ENCODE measurements at regions not wholly inside any gene's neighbourhood (a gene's known extent, or its start where the extent isn't known, plus 50 kb on each side); places are given as distances from the start of the nearest gene placed in this dataset.
"Not testable (repeated sequence)": the region's sequence is repeated elsewhere in the genome, so short reads cannot be mapped to it uniquely, and the experiment has no call there.

- Histone ChIP-seq H3K27ac (no peak overlapping the region), H3K4me3 (no peak overlapping the region), H3K36me3 (no peaks in the 10 kb centered on the region), H3K9me3 (no peaks in the 10 kb centered on the region), H3K27me3 (no peaks in the 10 kb centered on the region), H3K4me1 (no peaks in the 10 kb centered on the region)
- TF ChIP-seq, protein P1, sequence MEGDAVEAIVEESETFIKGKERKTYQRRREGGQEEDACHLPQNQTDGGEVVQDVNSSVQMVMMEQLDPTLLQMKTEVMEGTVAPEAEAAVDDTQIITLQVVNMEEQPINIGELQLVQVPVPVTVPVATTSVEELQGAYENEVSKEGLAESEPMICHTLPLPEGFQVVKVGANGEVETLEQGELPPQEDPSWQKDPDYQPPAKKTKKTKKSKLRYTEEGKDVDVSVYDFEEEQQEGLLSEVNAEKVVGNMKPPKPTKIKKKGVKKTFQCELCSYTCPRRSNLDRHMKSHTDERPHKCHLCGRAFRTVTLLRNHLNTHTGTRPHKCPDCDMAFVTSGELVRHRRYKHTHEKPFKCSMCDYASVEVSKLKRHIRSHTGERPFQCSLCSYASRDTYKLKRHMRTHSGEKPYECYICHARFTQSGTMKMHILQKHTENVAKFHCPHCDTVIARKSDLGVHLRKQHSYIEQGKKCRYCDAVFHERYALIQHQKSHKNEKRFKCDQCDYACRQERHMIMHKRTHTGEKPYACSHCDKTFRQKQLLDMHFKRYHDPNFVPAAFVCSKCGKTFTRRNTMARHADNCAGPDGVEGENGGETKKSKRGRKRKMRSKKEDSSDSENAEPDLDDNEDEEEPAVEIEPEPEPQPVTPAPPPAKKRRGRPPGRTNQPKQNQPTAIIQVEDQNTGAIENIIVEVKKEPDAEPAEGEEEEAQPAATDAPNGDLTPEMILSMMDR (IDR thresholded peaks at IDR 0.05) = no peak
- no peak for TF ChIP-seq POLR2A (IDR thresholded peaks at IDR 0.05)
- no peak for TF ChIP-seq EP300 (IDR thresholded peaks at IDR 0.05)
- no peak for TF ChIP-seq POLR2AphosphoS5 (IDR thresholded peaks at IDR 0.05)
- no peak for DNase-seq (ENCODE audit: low spot score in 2 of 2)
- WGBS = 94% methylated on average over 2 of the region's 2 CpGs
These were observed 959.2 kb upstream of the SEMA6A start for GRCh38 chr5:117533792-117534191.

- DNase-seq (ENCODE audit: low spot score in 2 of 2); H3K27me3 ChIP-seq; H3K9me3 ChIP-seq; H3K36me3 ChIP-seq; H3K4me1 ChIP-seq; H3K27ac ChIP-seq; H3K4me3 ChIP-seq: not testable (repeated sequence)
- 98% methylated on average over 30 of the region's 30 CpGs for WGBS
These were observed 958.5 kb upstream of the SEMA6A start for GRCh38 chr5:117533051-117533670.

- Histone ChIP-seq H3K9me3 (no peaks in the 10 kb centered on the region), H3K27me3 (no peaks in the 10 kb centered on the region), H3K4me3 (no peak overlapping the region), H3K4me1 (no peaks in the 10 kb centered on the region), H3K27ac (no peak overlapping the region), H3K36me3 (no peaks in the 10 kb centered on the region)
- TF ChIP-seq EP300 (IDR thresholded peaks at IDR 0.05) = no peak
- no peak for TF ChIP-seq POLR2A (IDR thresholded peaks at IDR 0.05)
- TF ChIP-seq POLR2AphosphoS5 (IDR thresholded peaks at IDR 0.05) = no peak
- TF ChIP-seq, protein P1 (IDR thresholded peaks at IDR 0.05) = no peak
- DNase-seq (ENCODE audit: low spot score in 2 of 2) = no peak
- WGBS = 77% methylated on average over 3 of the region's 3 CpGs
These were observed 945.4 kb upstream of the SEMA6A start for GRCh38 chr5:117519957-117520500.

DNA sequence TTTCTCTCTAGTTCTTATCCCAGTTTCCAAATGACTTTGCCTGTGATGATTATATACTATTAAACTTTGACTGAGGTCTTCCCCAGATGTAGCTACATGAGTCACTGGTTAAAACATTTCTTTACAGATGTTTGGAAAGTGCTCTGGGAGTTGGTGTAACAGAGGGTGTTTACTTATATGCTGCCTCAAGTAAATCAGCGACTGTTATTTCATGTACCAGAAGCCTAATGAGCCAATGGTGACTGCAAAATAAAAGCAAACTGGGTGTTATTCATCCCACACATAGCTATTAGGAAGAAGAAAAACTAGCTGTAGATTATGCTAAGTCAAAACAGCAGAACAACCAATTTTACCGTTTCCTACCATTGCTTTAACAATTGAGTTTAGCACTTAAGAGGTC lies 929.7 kb upstream of the SEMA6A start:
- no peak overlapping the region for H3K4me3 ChIP-seq
- WGBS = 67% methylated on average over 2 of the region's 2 CpGs
- no peak overlapping the region for H3K27ac ChIP-seq
- H3K4me1 ChIP-seq = no peaks in the 10 kb centered on the region
- H3K36me3 ChIP-seq = no peaks in the 10 kb centered on the region
- H3K27me3 ChIP-seq = no peaks in the 10 kb centered on the region
- H3K9me3 ChIP-seq = no peaks in the 10 kb centered on the region
- TF ChIP-seq EP300 (IDR thresholded peaks at IDR 0.05) (no peak), POLR2A (IDR thresholded peaks at IDR 0.05) (no peak), POLR2AphosphoS5 (IDR thresholded peaks at IDR 0.05) (no peak)
- TF ChIP-seq, protein P1 (IDR thresholded peaks at IDR 0.05) = no peak
- no peak for DNase-seq (ENCODE audit: low spot score in 2 of 2)

- Histone ChIP-seq H3K4me1 (no peaks in the 10 kb centered on the region), H3K4me3 (no peak overlapping the region), H3K27ac (no peak overlapping the region), H3K27me3 (no peaks in the 10 kb centered on the region), H3K36me3 (no peaks in the 10 kb centered on the region), H3K9me3 (no peaks in the 10 kb centered on the region)
- no peak for TF ChIP-seq EP300 (IDR thresholded peaks at IDR 0.05)
- TF ChIP-seq POLR2A (IDR thresholded peaks at IDR 0.05) = no peak
- TF ChIP-seq POLR2AphosphoS5 (IDR thresholded peaks at IDR 0.05) = no peak
- TF ChIP-seq, protein P1 (IDR thresholded peaks at IDR 0.05) = no peak
- WGBS = 56% methylated on average over 3 of the region's 3 CpGs
- DNase-seq (ENCODE audit: low spot score in 2 of 2) = no peak
These were observed 923.0 kb upstream of the SEMA6A start for GRCh38 chr5:117497601-117498000.

- no peaks in the 10 kb centered on the region for H3K9me3 ChIP-seq
- no peak overlapping the region for H3K4me3 ChIP-seq
- H3K36me3 ChIP-seq = no peaks in the 10 kb centered on the region
- no peak overlapping the region for H3K27ac ChIP-seq
- WGBS = 57% methylated on average over 1 of the region's 1 CpG
- no peaks in the 10 kb centered on the region for H3K4me1 ChIP-seq
- H3K27me3 ChIP-seq = no peaks in the 10 kb centered on the region
- no peak for DNase-seq (ENCODE audit: low spot score in 2 of 2)
- TF ChIP-seq POLR2AphosphoS5 (IDR thresholded peaks at IDR 0.05) = no peak
- TF ChIP-seq, protein P1 (IDR thresholded peaks at IDR 0.05) = no peak
- TF ChIP-seq POLR2A (IDR thresholded peaks at IDR 0.05) = no peak
- TF ChIP-seq EP300 (IDR thresholded peaks at IDR 0.05) = no peak
These were observed 922.2 kb upstream of the SEMA6A start for GRCh38 chr5:117496801-117497200.
